ENCODE measurements at regions not wholly inside any gene's neighbourhood (a gene's known extent, or its start where the extent isn't known, plus 50 kb on each side); places are given as distances from the start of the nearest gene placed in this dataset.

DNA sequence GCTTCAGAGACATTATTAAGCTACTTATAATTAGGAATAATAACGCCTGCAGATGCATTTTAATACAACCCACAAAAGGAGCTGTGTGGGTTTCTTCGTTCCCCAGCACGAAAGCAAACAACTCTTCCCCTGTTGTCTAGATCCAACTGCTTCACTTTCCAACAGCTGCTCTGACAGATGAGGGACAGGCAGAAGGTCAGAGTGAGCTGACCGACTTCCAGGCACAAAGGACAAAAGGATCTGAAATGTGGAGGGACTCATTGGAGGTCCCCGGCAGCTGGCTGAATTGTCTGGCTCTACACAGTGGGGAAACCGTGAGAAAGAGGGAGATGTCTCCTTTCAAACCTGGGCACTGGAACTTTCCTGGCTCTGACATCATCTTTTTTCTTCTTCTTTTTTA is 79.1 kb upstream of the ALDH1B1 start:
- no peak for DNase-seq (ENCODE audit: low spot score)

DNA sequence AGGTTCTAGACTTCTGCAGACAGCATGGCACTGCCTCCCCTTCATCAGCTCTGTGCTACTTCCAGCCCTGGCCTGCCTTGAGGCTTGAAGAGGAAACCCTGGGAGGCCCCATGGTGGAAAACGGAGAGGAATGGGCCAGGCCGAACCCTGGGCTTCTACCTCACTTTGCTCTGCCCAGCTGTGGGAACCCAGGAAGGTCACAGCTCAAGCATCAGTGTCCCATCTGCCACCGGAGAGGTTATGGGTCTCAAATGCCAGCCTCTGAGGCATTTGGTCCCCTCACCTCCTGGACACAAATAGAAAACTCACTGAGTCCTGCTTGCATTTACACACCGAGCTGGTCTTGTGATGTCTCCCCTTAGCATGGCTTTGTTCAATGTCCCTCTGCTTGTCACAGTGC is 80.1 kb upstream of the ALDH1B1 start:
- DNase-seq (ENCODE audit: low spot score): no peak

DNA sequence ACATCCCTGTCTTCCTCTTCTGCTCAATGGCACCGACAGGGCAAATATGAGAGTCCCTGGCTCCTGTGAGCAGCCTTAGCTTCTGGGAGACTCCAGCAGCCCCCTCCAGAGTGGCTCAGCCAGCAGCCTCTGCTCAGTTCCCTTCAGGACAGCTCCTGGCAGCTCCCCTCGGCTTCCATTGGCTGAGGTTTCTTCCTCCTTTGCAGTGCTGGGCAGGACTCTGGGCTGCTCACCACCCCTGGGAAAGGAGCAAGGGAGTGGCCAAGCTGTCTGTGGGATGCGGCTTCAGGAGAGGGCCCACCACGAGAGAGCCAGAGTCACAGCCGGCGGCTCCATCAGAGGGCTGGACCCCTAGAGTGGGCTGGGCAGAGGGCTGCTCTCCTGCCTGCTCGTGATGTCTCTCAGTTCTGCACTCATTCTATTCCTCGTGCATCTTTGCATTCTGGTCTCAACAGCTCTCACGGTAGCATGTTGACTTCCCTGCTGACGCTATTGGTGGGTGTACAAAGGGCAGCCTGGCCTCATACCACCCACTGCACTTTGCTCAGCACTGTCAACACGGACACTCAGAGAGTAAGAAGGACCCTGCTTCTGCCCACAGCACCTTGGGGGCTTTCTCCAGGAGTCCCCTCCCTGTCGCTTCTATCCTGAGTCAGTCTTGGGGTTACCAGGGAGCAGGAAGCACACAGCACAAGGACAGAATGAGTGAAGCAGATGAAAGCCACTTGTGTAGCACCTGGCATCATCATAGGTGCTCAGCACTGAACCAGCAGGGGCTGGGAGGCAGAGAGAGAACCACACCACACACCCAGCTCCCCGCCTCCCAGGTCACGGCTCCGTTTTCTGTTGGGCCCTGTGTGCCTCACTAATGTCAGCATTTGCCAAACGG is 80.9 kb upstream of the ALDH1B1 start:
- DNase-seq (ENCODE audit: low spot score): no peak

DNA sequence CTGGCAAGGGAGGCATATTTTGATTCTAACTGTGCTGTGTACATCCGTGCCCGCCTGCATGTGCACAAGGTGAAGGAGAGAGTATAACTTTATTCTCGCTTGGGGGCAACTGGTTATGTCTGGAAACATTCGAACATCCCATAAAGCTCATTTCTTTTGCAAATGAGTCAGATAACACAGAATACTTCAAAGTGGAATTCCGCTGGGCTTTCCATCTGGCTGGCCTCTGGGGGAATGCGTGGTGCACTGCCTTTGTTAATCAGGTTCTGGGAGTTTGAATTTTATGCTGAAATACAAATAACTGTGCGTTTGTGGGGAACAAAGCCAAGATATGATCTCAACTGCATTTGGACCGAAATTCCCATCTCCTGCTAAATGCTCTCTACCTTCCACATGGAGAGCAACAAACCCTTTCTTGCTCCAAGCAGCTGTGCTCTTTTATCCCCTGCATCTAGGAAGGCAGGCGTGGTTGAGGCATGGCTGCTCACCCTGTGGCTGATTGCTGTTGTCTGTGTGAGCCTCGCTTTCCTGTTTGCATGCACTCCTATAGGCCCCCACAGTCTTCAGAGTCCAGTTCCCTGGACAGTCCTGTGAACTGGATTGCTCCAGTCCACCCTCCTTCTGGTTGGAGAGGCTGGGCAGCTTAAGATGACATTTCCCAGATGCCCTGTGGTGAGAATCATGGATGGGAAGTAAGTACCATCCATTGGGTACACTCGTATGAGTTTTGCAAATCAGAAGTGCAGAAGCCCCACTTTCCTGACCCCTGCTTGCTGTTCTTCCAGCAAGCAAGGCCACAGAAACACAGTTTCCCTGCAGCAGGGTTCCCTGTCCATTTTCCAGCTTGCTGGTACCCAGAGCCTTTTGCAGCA is 82.9 kb upstream of the ALDH1B1 start:
- DNase-seq (ENCODE audit: low spot score): peak; percentile 60

DNA sequence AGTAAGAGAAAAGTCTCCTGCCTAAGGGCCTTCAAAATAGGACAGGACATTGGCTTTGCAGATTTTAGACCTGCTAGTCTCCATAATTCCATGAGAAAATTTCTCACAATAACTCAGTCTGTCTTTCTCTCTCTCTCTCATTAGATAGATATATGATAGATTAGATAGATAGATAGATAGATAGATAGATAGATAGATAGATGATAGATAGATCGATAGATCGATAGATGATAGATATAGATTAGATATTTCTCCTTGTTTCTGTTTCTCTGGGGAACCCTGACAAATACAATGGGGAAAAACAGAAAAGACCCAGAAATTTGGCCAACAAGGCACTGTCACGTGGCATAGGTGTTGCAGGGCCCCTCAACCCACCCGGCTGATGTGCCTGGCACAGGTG is 84.4 kb upstream of the ALDH1B1 start:
- no peak for DNase-seq (ENCODE audit: low spot score)

DNA sequence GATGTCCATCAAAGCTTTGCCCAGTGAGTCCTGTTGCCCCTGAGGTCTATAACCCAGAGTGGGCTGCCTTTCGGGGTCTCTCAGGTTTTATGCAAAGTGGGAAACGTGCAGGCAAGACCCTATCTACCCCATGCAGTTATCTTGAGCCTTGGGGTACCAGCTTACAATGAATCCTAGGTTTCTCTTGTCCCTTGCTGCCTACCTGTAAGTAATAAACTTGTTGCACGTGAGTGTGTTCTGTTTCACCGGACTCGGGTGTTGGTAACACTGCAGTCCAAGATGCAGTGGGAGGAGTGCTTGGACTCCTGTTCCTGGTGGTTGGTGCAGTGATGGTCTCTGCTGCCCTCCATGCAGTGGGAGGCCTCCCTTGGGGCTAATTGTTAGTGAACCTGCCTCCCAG is 85.6 kb upstream of the ALDH1B1 start:
- DNase-seq (ENCODE audit: low spot score): no peak

DNA sequence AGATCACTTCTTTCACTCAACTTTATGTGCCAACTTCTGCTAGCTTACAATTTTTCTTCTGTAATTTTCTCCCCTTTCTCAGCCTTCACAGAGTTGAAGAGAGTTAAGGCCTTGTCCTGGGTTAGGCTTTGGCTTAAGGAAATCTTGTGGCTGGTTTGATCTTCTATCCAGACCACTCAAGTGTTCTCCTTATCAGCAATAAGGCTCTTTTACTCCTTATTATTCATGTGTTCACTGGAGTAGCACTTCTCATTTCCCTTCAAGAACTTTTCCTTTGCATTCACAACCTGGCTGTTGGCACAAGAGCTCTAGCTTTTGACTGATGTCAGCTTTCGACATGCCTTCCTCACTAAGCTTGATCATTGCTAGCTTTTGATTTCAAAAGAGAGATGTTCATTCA is 86.9 kb upstream of the ALDH1B1 start:
- DNase-seq (ENCODE audit: low spot score): no peak

DNA sequence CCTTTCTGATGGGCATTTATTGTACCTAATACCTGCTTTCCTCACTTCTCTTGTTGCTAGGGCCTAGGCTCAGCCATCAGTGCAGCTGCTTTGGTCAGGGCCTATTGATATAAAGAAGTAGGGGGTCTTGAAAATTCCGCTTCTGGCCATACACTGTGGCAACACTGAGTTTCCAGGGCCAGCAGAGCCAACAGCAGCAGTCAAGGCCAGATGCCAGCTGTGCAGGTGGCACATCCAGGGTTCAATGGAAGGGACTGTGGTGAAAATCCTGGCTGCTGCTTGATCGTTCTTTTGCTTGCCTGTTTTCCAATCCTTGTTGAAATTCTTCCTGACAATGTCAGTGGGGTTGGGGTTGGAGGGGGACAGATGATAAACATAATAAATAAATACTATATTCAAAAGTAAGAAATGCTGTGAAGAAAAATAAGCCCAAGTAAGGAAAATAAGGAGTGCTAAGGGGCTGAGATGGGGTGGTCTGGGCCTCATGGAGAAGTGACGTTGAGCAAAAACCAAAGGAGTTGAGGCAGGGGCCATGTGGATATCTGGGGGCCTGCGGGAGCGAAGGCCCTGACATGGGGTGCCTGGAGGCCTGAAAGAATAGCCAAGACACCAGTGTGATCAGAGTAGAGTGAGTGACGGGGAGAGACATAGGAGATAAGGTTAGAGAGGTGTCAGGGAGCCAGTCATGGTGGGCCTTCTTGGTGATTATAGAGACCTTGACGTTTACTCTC is 91.0 kb upstream of the ALDH1B1 start:
- DNase-seq (ENCODE audit: low spot score): no peak

DNA sequence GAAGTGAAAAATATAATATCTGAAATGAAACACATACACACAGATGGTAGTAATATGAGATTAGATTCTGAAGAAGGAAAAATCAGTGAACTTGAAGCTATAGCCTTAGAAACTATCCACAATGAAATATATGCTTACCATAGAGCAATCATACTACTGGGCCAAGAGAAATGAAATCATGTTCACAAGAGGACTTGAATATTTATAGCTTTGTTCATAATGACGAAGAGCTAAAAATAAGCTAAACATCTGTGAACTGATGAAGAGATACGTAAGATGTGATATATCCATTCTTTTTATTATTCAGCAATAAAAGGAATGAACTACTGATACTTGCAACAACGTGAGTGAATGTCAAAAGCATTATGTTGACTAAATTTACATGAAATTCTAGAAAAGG is 92.6 kb upstream of the ALDH1B1 start:
- no peak for DNase-seq (ENCODE audit: low spot score)

DNA sequence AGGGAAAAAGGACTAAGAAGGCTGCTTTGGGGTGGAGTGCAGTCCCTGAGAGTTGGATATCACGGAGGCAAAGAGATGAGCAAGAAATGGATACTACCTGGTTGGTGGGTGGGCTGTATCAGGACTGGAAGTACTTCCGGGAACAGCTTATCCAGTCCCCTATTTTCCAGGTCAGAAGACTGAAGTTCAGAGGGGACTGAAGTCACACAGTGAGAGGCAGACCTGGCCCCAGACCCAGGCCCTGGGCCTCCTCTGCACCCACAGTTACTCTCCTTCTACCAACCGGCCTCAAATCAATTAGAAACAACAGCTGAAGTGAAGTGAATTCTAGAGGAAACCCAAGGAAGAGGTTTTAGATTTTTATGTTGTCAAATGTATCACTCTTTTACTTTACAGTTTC is 93.6 kb upstream of the ALDH1B1 start:
- DNase-seq (ENCODE audit: low spot score): no peak

DNA sequence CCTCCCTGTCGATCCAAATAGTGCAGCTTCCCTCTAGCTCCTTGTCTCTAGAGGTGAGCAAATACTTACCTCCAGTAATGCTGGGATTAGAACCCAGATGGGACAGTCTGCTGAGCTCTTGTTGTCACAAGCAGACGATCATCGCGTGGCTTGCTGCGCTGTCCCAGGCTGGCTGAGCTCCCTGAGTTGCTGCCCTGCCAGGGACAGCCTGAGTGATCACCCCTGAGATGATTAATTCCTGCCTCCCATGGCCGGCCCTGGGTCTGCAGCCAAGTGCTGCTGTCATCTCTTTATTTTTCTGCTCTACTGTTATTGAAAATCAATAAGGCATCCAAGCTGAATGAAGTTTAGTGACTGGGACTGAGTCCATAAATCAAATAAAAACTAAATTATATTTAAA is 94.0 kb upstream of the ALDH1B1 start:
- no peak for DNase-seq (ENCODE audit: low spot score)

DNA sequence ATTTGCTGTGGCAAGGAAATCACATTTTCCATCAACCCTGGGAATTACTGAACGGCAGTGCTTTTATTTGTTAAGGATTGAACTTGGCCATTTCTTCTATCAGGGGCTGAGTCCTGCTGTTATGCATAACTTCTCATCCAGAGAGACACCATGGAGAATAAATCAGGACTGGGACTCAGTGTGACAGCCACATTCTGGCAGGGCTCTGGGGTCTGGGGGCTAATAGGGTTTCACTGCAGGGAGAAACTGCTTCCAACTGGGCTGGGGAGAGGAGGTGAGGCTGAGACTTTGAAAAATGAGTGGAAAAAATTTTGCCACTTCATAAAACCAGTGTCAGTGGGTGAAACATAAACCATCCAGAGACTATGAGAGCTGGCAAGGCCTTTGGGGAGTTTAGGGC is 95.7 kb upstream of the ALDH1B1 start:
- DNase-seq (ENCODE audit: low spot score): no peak

DNA sequence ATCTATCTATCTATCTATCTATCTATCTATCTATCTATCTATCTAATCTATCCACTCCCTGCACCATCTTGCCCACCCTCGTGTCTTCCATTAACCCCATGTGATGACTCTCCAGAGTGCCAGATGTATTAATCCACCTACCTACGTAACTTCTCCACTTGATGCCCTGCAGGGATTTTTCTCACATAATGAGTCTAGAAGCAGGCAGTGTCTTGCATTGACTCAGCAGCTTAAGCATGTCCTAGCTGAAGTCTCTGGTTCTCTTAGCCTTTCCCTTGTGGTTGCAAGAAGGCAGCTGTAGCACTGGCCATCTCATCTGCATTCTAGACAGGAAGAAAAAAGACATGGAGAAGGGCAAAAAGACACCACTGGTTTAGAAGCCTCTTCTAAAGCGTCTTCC is 96.7 kb upstream of the ALDH1B1 start:
- no peak for DNase-seq (ENCODE audit: low spot score)

DNA sequence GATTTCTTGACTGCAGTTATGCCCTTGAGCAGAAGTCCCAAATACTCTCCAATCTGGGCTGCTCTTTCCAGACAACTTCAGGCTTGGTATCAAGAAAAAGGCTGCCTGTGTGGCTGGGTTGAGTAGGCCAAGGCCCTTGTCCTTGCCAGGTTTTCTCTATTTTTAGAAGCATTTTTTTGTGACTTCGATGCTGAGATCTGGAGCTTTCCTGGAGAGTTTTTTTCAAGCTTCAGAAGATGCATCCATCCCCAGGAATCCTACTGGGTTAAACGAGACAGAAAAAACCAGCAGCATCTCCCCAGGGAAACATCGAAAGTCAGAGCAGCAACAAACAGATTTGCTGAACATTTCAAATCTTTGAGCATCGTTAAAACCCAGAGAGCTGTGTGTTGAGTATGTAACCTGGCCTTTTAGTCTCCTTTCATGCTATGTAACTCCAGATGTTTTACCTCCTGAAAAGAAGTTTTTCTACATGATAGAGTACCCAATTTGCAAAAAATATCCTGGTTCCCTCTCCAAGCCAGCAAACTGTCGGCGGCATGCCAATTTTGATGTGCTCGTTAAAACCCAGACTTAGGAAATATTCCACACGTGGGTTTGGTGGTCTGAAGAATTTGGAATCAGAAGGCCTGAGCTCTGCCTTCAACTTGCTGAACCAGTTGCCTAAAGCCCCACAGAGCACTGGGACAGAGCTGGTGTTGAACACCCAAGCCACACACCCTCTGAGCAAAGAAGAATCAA is 98.1 kb upstream of the ALDH1B1 start:
- no peak for DNase-seq (ENCODE audit: low spot score)

DNA sequence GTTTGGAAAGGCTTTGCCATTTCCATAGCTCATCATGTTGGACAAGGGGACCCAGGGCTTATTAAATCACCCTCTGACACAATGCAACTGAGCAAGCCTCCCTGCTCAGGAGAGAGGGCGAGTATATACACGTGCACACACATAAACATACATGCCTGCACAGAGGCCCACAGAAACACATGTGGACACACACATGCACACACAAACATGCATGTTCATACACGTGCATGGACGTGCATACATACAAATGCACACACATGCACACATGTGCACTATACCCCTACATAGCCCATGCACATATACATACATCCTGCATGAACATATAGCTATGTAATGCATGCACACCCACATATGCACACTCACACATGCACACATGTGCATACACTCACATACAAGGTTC is 99.5 kb upstream of the ALDH1B1 start:
- no peak for DNase-seq (ENCODE audit: low spot score)

DNA sequence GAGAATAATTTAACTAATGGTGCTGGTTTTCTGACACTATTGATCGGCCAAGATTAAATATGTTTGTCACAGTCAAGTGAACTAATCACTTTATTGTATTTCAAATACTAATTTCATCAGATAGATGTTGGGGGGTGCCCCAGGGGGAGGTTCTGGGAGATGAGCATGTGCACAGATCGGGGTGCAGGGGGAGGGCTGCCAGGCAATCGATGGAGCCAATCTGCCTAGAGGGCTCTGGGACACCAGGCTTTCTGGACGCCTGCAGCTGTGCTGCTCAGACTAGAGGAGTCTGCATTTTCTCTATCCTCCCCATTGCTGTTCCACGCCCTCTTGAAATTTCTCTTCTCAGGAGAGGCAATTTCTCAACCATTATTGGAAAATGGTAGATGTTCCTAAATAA is 100.0 kb upstream of the ALDH1B1 start:
- no peak for DNase-seq (ENCODE audit: low spot score)

DNA sequence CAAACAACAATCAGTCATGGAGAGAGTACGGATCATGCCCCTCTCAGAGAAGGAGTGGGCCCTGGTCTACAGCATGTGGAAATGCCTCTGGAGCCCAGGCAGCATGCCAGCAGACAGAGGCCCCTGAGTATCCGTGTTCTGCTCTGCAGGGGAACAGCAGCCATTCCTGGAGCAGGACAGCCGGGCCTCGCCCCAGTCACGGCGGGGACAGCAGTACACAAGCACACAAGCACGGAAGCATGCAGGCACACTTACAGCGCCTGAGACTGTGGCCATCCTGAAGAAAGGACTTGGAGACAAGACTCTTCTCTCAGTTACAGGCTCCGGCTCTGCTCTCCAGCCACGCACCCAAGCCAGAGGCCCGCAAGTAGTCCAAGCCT is 102.6 kb upstream of the ALDH1B1 start:
- no peak for DNase-seq (ENCODE audit: low spot score)

DNA sequence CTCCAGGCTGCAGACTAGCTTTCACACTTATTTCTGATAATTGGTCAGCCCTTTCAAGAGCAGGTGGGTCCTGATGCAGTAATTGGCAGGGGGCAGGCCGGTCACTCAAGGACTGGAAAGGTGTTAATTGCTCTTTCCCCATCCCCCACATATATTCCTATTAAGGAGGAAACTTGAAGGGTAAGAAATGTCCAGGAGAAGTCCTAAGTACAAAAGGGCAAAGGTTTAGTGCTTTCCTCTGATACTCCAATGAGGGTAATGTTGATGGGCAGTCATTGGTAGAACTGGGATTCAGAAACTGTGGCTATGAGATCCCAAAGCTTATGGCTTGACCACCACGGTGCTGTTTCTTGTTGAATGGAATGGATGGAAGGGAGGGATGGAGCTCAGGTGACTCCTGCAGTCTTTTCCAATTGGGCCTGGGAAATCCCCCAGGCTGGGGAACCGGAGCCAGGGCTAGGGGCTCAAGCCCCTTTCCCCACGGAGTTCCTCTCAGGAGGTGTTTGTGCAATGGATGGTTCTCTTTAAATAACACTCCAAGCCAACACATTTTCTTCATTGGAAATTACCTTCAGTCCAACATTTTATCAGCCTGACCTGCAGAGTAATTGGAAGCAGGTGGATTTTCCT is 103.2 kb upstream of the ALDH1B1 start:
- no peak for DNase-seq (ENCODE audit: low spot score)

DNA sequence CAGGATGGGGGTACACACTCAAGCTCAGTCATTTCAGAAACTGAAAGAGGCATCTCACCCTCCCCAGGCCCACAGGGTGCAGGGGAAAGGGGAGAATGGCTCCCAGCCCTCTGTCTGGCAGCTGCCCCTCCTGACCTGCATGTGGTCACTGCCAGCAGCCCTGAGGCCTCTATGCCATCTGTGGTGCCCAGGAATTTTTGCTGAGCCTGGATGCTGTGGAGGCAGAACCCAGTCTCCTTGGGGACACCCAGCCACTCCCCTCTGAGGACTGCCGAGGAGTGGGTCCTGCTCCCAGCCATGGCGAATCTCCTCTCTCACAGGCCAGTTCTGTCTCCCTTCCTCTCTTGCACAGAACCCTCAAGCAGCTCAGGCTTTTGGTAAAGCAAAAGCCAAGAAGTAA is 104.0 kb upstream of the ALDH1B1 start:
- no peak for DNase-seq (ENCODE audit: low spot score)

DNA sequence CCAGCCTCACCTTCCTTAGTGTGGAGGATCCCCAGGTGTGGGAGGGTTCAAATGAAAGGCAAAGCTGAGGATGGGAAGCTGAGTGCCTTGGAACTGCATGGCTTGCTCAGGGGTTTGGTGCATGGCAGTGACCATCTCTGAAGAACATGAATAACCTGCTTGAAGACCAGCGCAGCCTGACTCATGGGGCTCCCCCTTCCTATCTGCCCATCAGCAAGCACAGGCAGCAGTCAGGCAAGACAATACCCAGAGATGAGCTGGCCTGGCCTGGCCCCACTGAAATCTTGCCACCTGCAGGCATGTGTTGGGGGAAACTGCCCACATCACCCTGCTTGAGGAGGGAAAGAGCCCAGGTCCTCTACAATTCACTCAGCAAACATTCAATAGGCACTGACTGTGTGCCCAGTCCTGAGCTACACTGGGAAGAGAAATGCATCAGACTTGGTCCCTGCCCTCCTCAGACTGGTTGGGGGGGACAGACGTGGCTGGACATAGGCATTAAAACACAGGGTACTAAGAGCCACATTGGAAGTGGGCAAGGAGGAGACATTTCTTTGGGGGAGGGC is 105.0 kb upstream of the ALDH1B1 start:
- no peak for DNase-seq (ENCODE audit: low spot score)

DNA sequence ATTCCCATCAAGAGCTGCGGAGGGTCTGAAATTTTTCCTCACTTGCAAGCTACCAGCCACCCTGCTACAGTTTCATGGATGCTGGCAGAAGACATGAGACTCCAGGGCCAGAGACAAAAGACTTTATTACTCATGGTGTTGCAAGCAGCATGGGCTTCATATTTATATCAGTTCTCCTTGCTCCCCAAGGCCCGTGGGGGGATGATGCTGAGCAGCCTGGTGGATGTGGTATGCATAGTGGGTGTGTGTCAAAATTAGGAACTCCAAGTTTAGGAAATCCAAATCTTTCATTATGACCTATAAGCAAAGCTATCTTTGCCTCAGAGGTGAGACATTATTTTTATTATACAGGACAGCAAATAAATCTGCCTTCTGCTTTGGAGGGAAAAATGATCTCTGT is 105.7 kb upstream of the ALDH1B1 start:
- no peak for DNase-seq (ENCODE audit: low spot score)

Data from AG08395 (cell line).